ENCODE measurements at regions not wholly inside any gene's neighbourhood (a gene's known extent, or its start where the extent isn't known, plus 50 kb on each side); places are given as distances from the start of the nearest gene placed in this dataset.

DNA sequence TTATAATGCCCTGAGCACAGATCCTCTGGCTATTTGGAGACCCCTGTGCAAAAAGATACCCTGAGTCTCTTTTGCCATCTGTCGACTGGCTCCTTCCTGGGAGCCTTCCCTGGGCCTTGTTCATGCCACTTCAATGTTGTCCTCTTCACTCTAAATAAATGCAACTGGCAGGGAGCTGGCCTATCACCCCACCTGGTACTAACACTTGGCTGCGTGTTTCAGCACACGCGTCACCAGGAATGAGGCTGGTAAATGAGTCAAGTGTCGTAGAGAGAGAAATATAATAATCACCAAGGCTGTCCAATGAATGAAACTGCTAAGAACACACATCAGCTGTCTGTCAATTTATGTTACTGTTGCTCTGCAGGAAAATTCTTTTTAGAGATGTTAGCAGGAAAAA, 374.6 kb upstream of the JARID2 start (continued):
- TF ChIP-seq, protein P1, sequence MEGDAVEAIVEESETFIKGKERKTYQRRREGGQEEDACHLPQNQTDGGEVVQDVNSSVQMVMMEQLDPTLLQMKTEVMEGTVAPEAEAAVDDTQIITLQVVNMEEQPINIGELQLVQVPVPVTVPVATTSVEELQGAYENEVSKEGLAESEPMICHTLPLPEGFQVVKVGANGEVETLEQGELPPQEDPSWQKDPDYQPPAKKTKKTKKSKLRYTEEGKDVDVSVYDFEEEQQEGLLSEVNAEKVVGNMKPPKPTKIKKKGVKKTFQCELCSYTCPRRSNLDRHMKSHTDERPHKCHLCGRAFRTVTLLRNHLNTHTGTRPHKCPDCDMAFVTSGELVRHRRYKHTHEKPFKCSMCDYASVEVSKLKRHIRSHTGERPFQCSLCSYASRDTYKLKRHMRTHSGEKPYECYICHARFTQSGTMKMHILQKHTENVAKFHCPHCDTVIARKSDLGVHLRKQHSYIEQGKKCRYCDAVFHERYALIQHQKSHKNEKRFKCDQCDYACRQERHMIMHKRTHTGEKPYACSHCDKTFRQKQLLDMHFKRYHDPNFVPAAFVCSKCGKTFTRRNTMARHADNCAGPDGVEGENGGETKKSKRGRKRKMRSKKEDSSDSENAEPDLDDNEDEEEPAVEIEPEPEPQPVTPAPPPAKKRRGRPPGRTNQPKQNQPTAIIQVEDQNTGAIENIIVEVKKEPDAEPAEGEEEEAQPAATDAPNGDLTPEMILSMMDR (conservative IDR thresholded peaks at IDR 0.05; ENCODE audit: low read depth in 2 of 2): no peak

- no peaks in the 10 kb centered on the region for H3K27me3 ChIP-seq (ENCODE audit: insufficient read depth)
- DNase-seq (ENCODE audit: low spot score): no peak
- no peaks in the 10 kb centered on the region for H4K20me1 ChIP-seq (replicated peaks; ENCODE audit: insufficient read depth)
- 0 out of 2 replicates have a peak, but pooled peaks cover 5% of the 10 kb centered on the region for H3K9me2 ChIP-seq (ENCODE audit: insufficient read depth)
- no peak overlapping the region for H2AFZ ChIP-seq
- H3K9me3 Mint-ChIP-seq: no peaks in the 10 kb centered on the region
- no peak overlapping the region for H3K27ac Mint-ChIP-seq
- no peaks in the 10 kb centered on the region for H3K36me3 ChIP-seq (ENCODE audit: insufficient read depth)
- H3K4me2 ChIP-seq: no peak overlapping the region
- ATAC-seq: no peak
- peak overlapping the region; percentile 5; the same call in 1 of the 2 replicates for H3K27ac ChIP-seq (ENCODE audit: low read depth)
- peaks cover 7% of the 10 kb centered on the region for H3K4me1 ChIP-seq (ENCODE audit: insufficient read depth)
- H3K79me2 ChIP-seq (replicated peaks; ENCODE audit: insufficient read depth): no peaks in the 10 kb centered on the region
- no peaks in the 10 kb centered on the region for H3F3A ChIP-seq (replicated peaks; ENCODE audit: low read depth)
- H3K27me3 Mint-ChIP-seq (ENCODE audit: insufficient read depth, low read depth, poor library complexity): peaks cover 7% of the 10 kb centered on the region
- H3K36me3 Mint-ChIP-seq (ENCODE audit: low read depth): no peaks in the 10 kb centered on the region
- TF ChIP-seq, protein P2, sequence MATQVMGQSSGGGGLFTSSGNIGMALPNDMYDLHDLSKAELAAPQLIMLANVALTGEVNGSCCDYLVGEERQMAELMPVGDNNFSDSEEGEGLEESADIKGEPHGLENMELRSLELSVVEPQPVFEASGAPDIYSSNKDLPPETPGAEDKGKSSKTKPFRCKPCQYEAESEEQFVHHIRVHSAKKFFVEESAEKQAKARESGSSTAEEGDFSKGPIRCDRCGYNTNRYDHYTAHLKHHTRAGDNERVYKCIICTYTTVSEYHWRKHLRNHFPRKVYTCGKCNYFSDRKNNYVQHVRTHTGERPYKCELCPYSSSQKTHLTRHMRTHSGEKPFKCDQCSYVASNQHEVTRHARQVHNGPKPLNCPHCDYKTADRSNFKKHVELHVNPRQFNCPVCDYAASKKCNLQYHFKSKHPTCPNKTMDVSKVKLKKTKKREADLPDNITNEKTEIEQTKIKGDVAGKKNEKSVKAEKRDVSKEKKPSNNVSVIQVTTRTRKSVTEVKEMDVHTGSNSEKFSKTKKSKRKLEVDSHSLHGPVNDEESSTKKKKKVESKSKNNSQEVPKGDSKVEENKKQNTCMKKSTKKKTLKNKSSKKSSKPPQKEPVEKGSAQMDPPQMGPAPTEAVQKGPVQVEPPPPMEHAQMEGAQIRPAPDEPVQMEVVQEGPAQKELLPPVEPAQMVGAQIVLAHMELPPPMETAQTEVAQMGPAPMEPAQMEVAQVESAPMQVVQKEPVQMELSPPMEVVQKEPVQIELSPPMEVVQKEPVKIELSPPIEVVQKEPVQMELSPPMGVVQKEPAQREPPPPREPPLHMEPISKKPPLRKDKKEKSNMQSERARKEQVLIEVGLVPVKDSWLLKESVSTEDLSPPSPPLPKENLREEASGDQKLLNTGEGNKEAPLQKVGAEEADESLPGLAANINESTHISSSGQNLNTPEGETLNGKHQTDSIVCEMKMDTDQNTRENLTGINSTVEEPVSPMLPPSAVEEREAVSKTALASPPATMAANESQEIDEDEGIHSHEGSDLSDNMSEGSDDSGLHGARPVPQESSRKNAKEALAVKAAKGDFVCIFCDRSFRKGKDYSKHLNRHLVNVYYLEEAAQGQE (IDR thresholded peaks at IDR 0.05; ENCODE audit: unreplicated experiment): no peak
- no peak overlapping the region for H3K4me3 Mint-ChIP-seq
- H3K4me3 ChIP-seq: no peak overlapping the region
- H3K4me1 Mint-ChIP-seq: peaks cover 44% of the 10 kb centered on the region
Measured at GRCh38 chr6:14873101-14873500, 372.8 kb upstream of the JARID2 start.

DNA sequence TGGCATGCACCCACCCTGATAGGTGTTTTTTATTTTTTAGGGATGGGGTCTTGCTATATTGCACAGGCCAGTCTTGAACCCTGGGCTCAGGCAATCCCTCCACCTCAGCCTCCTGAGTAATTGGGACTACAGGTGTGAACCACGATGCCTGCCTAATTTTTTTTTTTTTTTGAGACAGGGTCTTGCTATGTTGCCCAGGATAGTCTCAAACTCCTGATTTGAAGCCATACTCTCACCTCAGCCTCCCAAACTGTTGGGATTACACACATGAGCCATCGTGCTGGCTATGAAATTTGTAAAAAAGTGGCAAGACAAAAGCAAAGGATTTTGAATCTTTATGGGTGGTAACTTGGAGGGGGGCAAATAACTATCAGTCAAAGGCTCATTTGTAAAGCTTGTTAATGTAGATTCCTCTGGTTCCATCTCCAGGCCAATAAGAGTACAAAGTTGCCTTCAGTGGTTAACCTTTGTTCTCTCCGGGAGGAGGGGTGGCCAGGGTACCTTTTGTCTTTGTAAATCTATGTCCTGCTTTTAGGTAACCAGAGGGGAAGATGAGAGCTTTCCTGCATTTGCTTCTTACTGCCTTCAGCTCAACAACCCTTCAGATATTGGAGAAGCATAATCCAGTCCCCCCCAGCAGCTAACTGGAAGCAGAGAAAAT, 372.0 kb upstream of the JARID2 start:
- Mint-ChIP-seq H3K9me3 (no peaks in the 10 kb centered on the region), H3K4me1 (peaks cover 44% of the 10 kb centered on the region)
- peak; percentile 78 for ATAC-seq

More for the DNA sequence above, 372.0 kb upstream of the JARID2 start:
- DNase-seq (ENCODE audit: low spot score): peak; percentile 41
- TF ChIP-seq, protein P1 (conservative IDR thresholded peaks at IDR 0.05; ENCODE audit: low read depth in 2 of 2): no peak
- TF ChIP-seq JUNB (IDR thresholded peaks at IDR 0.05; ENCODE audit: unreplicated experiment): no peak
- TF ChIP-seq, protein P3, sequence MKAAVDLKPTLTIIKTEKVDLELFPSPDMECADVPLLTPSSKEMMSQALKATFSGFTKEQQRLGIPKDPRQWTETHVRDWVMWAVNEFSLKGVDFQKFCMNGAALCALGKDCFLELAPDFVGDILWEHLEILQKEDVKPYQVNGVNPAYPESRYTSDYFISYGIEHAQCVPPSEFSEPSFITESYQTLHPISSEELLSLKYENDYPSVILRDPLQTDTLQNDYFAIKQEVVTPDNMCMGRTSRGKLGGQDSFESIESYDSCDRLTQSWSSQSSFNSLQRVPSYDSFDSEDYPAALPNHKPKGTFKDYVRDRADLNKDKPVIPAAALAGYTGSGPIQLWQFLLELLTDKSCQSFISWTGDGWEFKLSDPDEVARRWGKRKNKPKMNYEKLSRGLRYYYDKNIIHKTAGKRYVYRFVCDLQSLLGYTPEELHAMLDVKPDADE (IDR thresholded peaks at IDR 0.05): no peak
- Histone ChIP-seq H3K4me2 (no peak overlapping the region), H3K36me3 (ENCODE audit: insufficient read depth) (no peaks in the 10 kb centered on the region), H3K27ac (ENCODE audit: low read depth) (peak overlapping the region; percentile 29), H3K79me2 (replicated peaks; ENCODE audit: insufficient read depth) (no peaks in the 10 kb centered on the region), H3K4me1 (ENCODE audit: insufficient read depth) (peaks cover 7% of the 10 kb centered on the region), H3K27me3 (ENCODE audit: insufficient read depth) (no peaks in the 10 kb centered on the region), H3F3A (replicated peaks; ENCODE audit: low read depth) (no peaks in the 10 kb centered on the region), H3K9me2 (ENCODE audit: insufficient read depth) (0 out of 2 replicates have a peak, but pooled peaks cover 5% of the 10 kb centered on the region), H4K20me1 (replicated peaks; ENCODE audit: insufficient read depth) (no peaks in the 10 kb centered on the region), H3K4me3 (no peak overlapping the region), H2AFZ (no peak overlapping the region)
- peaks cover 7% of the 10 kb centered on the region for H3K27me3 Mint-ChIP-seq (ENCODE audit: insufficient read depth, low read depth, poor library complexity)
- H3K36me3 Mint-ChIP-seq (ENCODE audit: low read depth): no peaks in the 10 kb centered on the region
- no peak overlapping the region for H3K4me3 Mint-ChIP-seq
- no peak overlapping the region; the same call in 1 of the 2 replicates for H3K27ac Mint-ChIP-seq
